ENCODE measurements at regions not wholly inside any gene's neighbourhood (a gene's known extent, or its start where the extent isn't known, plus 50 kb on each side); places are given as distances from the start of the nearest gene placed in this dataset.

DNA sequence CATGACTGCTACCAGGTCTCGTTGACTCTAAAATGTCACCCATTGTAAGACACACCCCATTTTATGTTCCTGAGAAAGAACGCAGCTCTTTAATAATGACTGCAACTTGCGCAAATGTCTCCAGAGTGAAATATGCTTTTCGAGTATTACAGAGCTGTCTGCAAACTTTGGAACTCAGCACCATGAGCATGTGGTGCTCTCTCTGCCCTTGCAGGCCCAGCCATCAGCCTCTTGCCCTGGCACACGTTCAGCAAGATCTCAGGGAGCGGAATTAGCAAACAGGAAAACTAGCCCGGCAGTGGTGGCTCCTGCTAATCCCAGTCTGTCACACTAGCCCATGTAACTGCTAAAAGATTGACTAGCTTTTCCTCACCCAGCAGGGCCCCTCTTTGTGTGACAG is 114.5 kb upstream of the SLC1A3 start:
- H3K27me3 ChIP-seq (replicated peaks; ENCODE audit: insufficient read depth) = peaks cover 12% of the 10 kb centered on the region
- no peak overlapping the region for H3K27ac ChIP-seq
- no peak overlapping the region for H2AFZ ChIP-seq
- H3K9me3 ChIP-seq (ENCODE audit: low read depth) = no peaks in the 10 kb centered on the region
- H3K9ac ChIP-seq = no peak overlapping the region
- 0 out of 2 replicates have a peak, but pooled peaks cover 15% of the 10 kb centered on the region for H3F3A ChIP-seq (ENCODE audit: insufficient read depth)
- H3K36me3 ChIP-seq (ENCODE audit: low read depth) = no peaks in the 10 kb centered on the region
- H3K4me3 ChIP-seq = no peak overlapping the region
- TF ChIP-seq EZH2 (IDR thresholded peaks at IDR 0.05; ENCODE audit: insufficient read depth, poor library complexity, severe bottlenecking) (no peak), EZH2phosphoT487 (IDR thresholded peaks at IDR 0.05; ENCODE audit: insufficient read depth, low read depth) (no peak)
- H4K20me1 ChIP-seq (ENCODE audit: insufficient read depth) = no peaks in the 10 kb centered on the region
- 42 to 44% methylated on average over 7 of the region's 7 CpGs for WGBS, 2 experiments (ENCODE audit: low coverage in 1 of 2, low lambda C conversion rate in 2 of 2, missing lambda C conversion rate in 2 of 2)
- no peak overlapping the region for H3K4me2 ChIP-seq (ENCODE audit: unreplicated experiment)
- no peaks in the 10 kb centered on the region for H3K79me2 ChIP-seq (ENCODE audit: insufficient read depth)
- H3K4me1 ChIP-seq (ENCODE audit: insufficient read depth) = peaks cover 23% of the 10 kb centered on the region
- in situ Hi-C loops (cut with MboI) = no loop called here
- H3K9me2 ChIP-seq (ENCODE audit: insufficient read depth) = no peaks in the 10 kb centered on the region
- DNase-seq = no peak

DNA sequence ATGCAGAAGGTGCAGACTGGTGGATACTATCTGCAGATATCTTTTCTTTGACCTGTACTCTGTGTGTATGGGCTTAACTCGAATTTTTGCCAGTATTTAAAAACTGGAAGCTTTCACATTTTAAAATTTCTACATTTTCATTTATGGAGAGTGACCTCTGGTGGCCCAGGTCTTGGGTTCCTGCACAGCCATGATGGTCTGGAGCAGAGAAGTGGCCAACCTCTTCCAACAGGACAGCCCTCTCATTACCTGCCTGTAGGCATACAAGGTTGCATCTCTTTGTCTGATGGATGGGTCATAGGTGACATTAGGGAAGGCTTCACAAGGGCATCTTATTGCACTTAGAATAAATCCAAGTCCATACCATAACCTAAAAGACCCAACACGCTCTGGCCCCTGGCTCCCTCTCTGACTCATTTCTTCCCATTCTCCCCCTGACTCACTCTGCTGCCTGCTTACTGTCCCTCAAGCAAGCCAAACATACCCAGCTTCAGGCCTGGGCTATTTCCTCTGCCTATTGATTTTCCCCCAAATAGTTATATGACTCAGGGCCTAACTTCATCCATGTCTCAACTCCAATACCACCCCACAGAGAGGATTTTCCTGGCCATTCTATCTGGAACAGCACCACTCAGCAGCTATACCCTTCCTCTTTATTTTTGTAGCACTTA is 113.3 kb upstream of the SLC1A3 start:
- H3K27me3 ChIP-seq (replicated peaks; ENCODE audit: insufficient read depth) = peaks cover 17% of the 10 kb centered on the region
- no peaks in the 10 kb centered on the region for H4K20me1 ChIP-seq (ENCODE audit: insufficient read depth)
- TF ChIP-seq EZH2phosphoT487 (IDR thresholded peaks at IDR 0.05; ENCODE audit: insufficient read depth, low read depth) (no peak), EZH2 (IDR thresholded peaks at IDR 0.05; ENCODE audit: insufficient read depth, poor library complexity, severe bottlenecking) (no peak)
- peak; percentile 46 for DNase-seq
- H3F3A ChIP-seq (ENCODE audit: insufficient read depth) = 0 out of 2 replicates have a peak, but pooled peaks cover 15% of the 10 kb centered on the region
- no peaks in the 10 kb centered on the region for H3K9me2 ChIP-seq (ENCODE audit: insufficient read depth)
- H3K36me3 ChIP-seq (ENCODE audit: low read depth) = no peaks in the 10 kb centered on the region
- H2AFZ ChIP-seq = no peak overlapping the region
- 67 to 68% methylated on average over 2 of the region's 2 CpGs for WGBS, 2 experiments (ENCODE audit: low coverage in 1 of 2, low lambda C conversion rate in 2 of 2, missing lambda C conversion rate in 2 of 2)
- H3K27ac ChIP-seq = no peak overlapping the region
- H3K9me3 ChIP-seq (ENCODE audit: low read depth) = no peaks in the 10 kb centered on the region
- no peaks in the 10 kb centered on the region for H3K79me2 ChIP-seq (ENCODE audit: insufficient read depth)
- H3K4me2 ChIP-seq (ENCODE audit: unreplicated experiment) = no peak overlapping the region
- no peak overlapping the region for H3K4me3 ChIP-seq
- H3K9ac ChIP-seq = no peak overlapping the region
- H3K4me1 ChIP-seq (ENCODE audit: insufficient read depth) = peaks cover 23% of the 10 kb centered on the region
- in situ Hi-C loops (cut with MboI) = no loop called here

DNA sequence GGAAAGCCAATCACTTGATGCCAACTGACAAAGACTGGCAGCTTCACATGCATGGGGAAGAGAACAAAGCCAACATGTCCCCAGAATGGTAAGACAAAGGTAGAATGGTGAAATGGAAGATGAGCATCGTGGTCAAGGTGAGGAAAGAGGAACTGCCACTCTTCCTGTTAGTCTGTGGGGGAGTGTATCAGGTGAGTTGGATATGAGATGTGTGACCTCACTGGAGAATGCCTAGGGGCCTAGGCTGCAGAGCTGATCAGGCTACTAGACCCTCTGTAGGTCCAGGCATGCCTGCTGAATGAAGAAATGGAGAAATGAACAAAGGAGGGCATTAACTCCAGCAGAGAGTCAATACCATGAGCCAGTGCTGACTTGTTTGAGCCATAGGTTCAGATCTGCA is 112.4 kb upstream of the SLC1A3 start:
- Histone ChIP-seq H3K36me3 (ENCODE audit: low read depth) (no peaks in the 10 kb centered on the region), H2AFZ (no peak overlapping the region), H3K4me1 (ENCODE audit: insufficient read depth) (peaks cover 23% of the 10 kb centered on the region), H3K4me2 (ENCODE audit: unreplicated experiment) (no peak overlapping the region), H3K79me2 (ENCODE audit: insufficient read depth) (no peaks in the 10 kb centered on the region), H3K9ac (no peak overlapping the region), H3K4me3 (no peak overlapping the region), H3K27ac (no peak overlapping the region), H3K27me3 (replicated peaks; ENCODE audit: insufficient read depth) (peaks cover 25% of the 10 kb centered on the region), H3K9me3 (ENCODE audit: low read depth) (no peaks in the 10 kb centered on the region), H3K9me2 (ENCODE audit: insufficient read depth) (no peaks in the 10 kb centered on the region), H4K20me1 (ENCODE audit: insufficient read depth) (no peaks in the 10 kb centered on the region), H3F3A (ENCODE audit: insufficient read depth) (0 out of 2 replicates have a peak, but pooled peaks cover 15% of the 10 kb centered on the region)
- no peak for DNase-seq
- no peak for TF ChIP-seq EZH2phosphoT487 (IDR thresholded peaks at IDR 0.05; ENCODE audit: insufficient read depth, low read depth)
- no peak for TF ChIP-seq EZH2 (IDR thresholded peaks at IDR 0.05; ENCODE audit: insufficient read depth, poor library complexity, severe bottlenecking)
- in situ Hi-C loops (cut with MboI) = no loop called here
- WGBS, 2 experiments (ENCODE audit: low coverage in 1 of 2, low lambda C conversion rate in 2 of 2, missing lambda C conversion rate in 2 of 2) = 92 to 100% methylated on average over 1 of the region's 1 CpG

DNA sequence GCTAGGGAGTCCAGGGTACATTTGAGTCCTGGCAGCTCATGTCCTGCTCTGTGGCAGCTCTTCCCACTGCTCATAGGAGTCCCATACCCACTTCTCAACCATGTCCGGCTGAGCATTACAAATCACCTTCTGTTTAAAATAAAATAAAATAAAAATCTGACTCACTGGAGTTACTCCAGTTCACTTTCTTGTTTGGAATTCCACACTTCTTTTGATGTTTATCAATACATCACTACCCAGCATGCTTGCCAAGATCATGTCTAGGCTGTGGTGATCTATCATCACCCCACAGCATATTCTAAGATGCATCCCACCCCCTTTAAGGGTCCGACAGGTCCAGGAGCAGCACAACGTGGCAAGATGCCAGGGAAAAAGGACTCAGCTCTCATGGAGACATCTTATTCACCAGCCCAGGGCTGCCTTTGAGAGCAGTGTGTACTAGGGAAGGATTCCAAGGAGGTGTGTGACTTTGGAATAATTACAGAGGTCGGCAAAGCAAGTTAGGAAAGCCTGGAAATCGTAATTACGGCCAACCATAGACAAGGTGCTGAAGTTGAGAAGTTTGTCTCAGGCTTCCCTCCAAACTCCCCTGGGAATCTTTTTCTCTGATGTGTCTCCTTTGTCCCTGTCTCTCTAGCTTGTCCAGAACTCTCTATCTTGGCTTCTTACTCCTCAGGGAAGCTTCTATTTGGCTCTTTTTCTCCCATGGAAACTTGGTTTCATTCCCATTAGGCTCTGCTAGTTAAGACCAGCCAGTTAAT is 111.4 kb upstream of the SLC1A3 start:
- WGBS, 2 experiments (ENCODE audit: low coverage in 1 of 2, low lambda C conversion rate in 2 of 2, missing lambda C conversion rate in 2 of 2) = 12 to 14% methylated on average over 6 of the region's 6 CpGs
- no peak overlapping the region for H2AFZ ChIP-seq
- H3K79me2 ChIP-seq (ENCODE audit: insufficient read depth) = no peaks in the 10 kb centered on the region
- H3K9me3 ChIP-seq (ENCODE audit: low read depth) = no peaks in the 10 kb centered on the region
- H4K20me1 ChIP-seq (ENCODE audit: insufficient read depth) = no peaks in the 10 kb centered on the region
- peaks cover 26% of the 10 kb centered on the region for H3K27me3 ChIP-seq (replicated peaks; ENCODE audit: insufficient read depth)
- in situ Hi-C loops (cut with MboI) = no loop called here
- no peak overlapping the region for H3K9ac ChIP-seq
- no peaks in the 10 kb centered on the region for H3K36me3 ChIP-seq (ENCODE audit: low read depth)
- no peak overlapping the region for H3K4me3 ChIP-seq
- DNase-seq = peak; percentile 78
- H3K4me1 ChIP-seq (ENCODE audit: insufficient read depth) = peaks cover 23% of the 10 kb centered on the region
- TF ChIP-seq EZH2 (IDR thresholded peaks at IDR 0.05; ENCODE audit: insufficient read depth, poor library complexity, severe bottlenecking) = no peak
- no peak for TF ChIP-seq EZH2phosphoT487 (IDR thresholded peaks at IDR 0.05; ENCODE audit: insufficient read depth, low read depth)
- H3K27ac ChIP-seq = no peak overlapping the region
- peak overlapping the region; percentile 54 for H3K4me2 ChIP-seq (ENCODE audit: unreplicated experiment)
- no peaks in the 10 kb centered on the region for H3K9me2 ChIP-seq (ENCODE audit: insufficient read depth)
- H3F3A ChIP-seq (ENCODE audit: insufficient read depth) = 0 out of 2 replicates have a peak, but pooled peaks cover 15% of the 10 kb centered on the region
